ENCODE measurements at regions not wholly inside any gene's neighbourhood (a gene's known extent, or its start where the extent isn't known, plus 50 kb on each side); places are given as distances from the start of the nearest gene placed in this dataset.

GRCh38 chr3:5061218-5061569, 60.9 kb upstream of the ARL8B start:
- Histone ChIP-seq H3K79me2 (ENCODE audit: insufficient read depth, low read depth, low read length) (no peaks in the 10 kb centered on the region), H3K9me3 (ENCODE audit: low read length) (no peaks in the 10 kb centered on the region), H3K4me2 (ENCODE audit: low read length) (no peak overlapping the region), H3K9me2 (ENCODE audit: insufficient read depth, low read length) (no peaks in the 10 kb centered on the region), H2AFZ (ENCODE audit: low read length) (no peak overlapping the region), H3K36me3 (ENCODE audit: insufficient read depth, low read length) (no peaks in the 10 kb centered on the region), H3K27ac (ENCODE audit: low read depth, low read length, poor library complexity, severe bottlenecking) (no peak overlapping the region), H3K4me3 (ENCODE audit: low read depth, low read length, poor library complexity, severe bottlenecking) (no peak overlapping the region), H3K4me1 (ENCODE audit: insufficient read depth, low read length, poor library complexity, severe bottlenecking) (no peaks in the 10 kb centered on the region), H4K20me1 (ENCODE audit: insufficient read depth, low read length) (no peaks in the 10 kb centered on the region)
- intact Hi-C loops (cut with micrococcal nuclease; ENCODE audit: unreplicated experiment): no loop called here
- CTCF ChIA-PET (ENCODE audit: unreplicated experiment): no interaction called here
- BruUV-seq (replicated peaks): no TSS peak
- DNase-seq (ENCODE audit: low spot score): no peak
- TF ChIP-seq EZH2phosphoT487 (IDR thresholded peaks at IDR 0.05; ENCODE audit: borderline replicate concordance, low read depth, low read length) (no peak), CTCF (conservative IDR thresholded peaks at IDR 0.05; ENCODE audit: low read length) (no peak)
- POLR2A ChIA-PET: no interaction called here

GRCh38 chr3:5063724-5064123, 58.4 kb upstream of the ARL8B start:
- Histone ChIP-seq H3K9me3 (ENCODE audit: low read length) (no peaks in the 10 kb centered on the region), H3K36me3 (ENCODE audit: insufficient read depth, low read length) (no peaks in the 10 kb centered on the region), H3K27ac (ENCODE audit: low read depth, low read length, poor library complexity, severe bottlenecking) (no peak overlapping the region), H3K4me3 (ENCODE audit: low read depth, low read length, poor library complexity, severe bottlenecking) (no peak overlapping the region), H3K9me2 (ENCODE audit: insufficient read depth, low read length) (no peaks in the 10 kb centered on the region), H3K79me2 (ENCODE audit: insufficient read depth, low read depth, low read length) (no peaks in the 10 kb centered on the region), H3K4me2 (ENCODE audit: low read length) (no peak overlapping the region), H3K4me1 (ENCODE audit: insufficient read depth, low read length, poor library complexity, severe bottlenecking) (no peaks in the 10 kb centered on the region), H4K20me1 (ENCODE audit: insufficient read depth, low read length) (no peaks in the 10 kb centered on the region), H2AFZ (ENCODE audit: low read length) (no peak overlapping the region)
- BruUV-seq (replicated peaks): no TSS peak
- no peak for DNase-seq (ENCODE audit: low spot score)
- no peak for TF ChIP-seq CTCF (conservative IDR thresholded peaks at IDR 0.05; ENCODE audit: low read length)
- TF ChIP-seq EZH2phosphoT487 (IDR thresholded peaks at IDR 0.05; ENCODE audit: borderline replicate concordance, low read depth, low read length): no peak
- ChIA-PET CTCF (ENCODE audit: unreplicated experiment) (no interaction called here), POLR2A (no interaction called here)
- intact Hi-C loops (cut with micrococcal nuclease; ENCODE audit: unreplicated experiment): no loop called here

- Histone ChIP-seq H3K79me2 (ENCODE audit: insufficient read depth, low read depth, low read length) (no peaks in the 10 kb centered on the region), H3K9me2 (ENCODE audit: insufficient read depth, low read length) (no peaks in the 10 kb centered on the region), H3K9me3 (ENCODE audit: low read length) (no peaks in the 10 kb centered on the region), H3K27ac (ENCODE audit: low read depth, low read length, poor library complexity, severe bottlenecking) (no peak overlapping the region), H3K4me1 (ENCODE audit: insufficient read depth, low read length, poor library complexity, severe bottlenecking) (no peaks in the 10 kb centered on the region), H3K4me2 (ENCODE audit: low read length) (no peak overlapping the region), H2AFZ (ENCODE audit: low read length) (no peak overlapping the region), H3K4me3 (ENCODE audit: low read depth, low read length, poor library complexity, severe bottlenecking) (no peak overlapping the region), H3K36me3 (ENCODE audit: insufficient read depth, low read length) (no peaks in the 10 kb centered on the region), H4K20me1 (ENCODE audit: insufficient read depth, low read length) (no peaks in the 10 kb centered on the region)
- intact Hi-C loops (cut with micrococcal nuclease; ENCODE audit: unreplicated experiment): no loop called here
- TF ChIP-seq EZH2phosphoT487 (IDR thresholded peaks at IDR 0.05; ENCODE audit: borderline replicate concordance, low read depth, low read length): no peak
- no peak for TF ChIP-seq CTCF (conservative IDR thresholded peaks at IDR 0.05; ENCODE audit: low read length)
- no peak for DNase-seq (ENCODE audit: low spot score)
- BruUV-seq (replicated peaks): no TSS peak
- CTCF ChIA-PET (ENCODE audit: unreplicated experiment): no interaction called here
- POLR2A ChIA-PET: no interaction called here
These were observed 53.5 kb upstream of the ARL8B start for GRCh38 chr3:5068531-5069050.

All from OCI-LY7 (cell line).